OCI-LY3 (cell line): ENCODE measurements at regions not wholly inside any gene's neighbourhood (a gene's known extent, or its start where the extent isn't known, plus 50 kb on each side); places are given as distances from the start of the nearest gene placed in this dataset.

ENCODE experiments used
- EZH2phosphoT487 ChIP-seq: fragments of 200-600 bp; shearing (Covaris generic); IDR thresholded peaks from 2 replicates; pipeline ENCODE4 v1.6.1; 2018; ENCODE audit warnings: antibody characterized with exemption, mixed run types, low read depth
- TF ChIP-seq, protein P1 (sequence below): fragments of 200-600, 300-600 bp; sonication (generic); IDR thresholded peaks from 2 replicates; pipeline ENCODE4 v1.5.1; 2014; ENCODE audit warnings: antibody characterized with exemption, low read length, low read depth

DNA sequence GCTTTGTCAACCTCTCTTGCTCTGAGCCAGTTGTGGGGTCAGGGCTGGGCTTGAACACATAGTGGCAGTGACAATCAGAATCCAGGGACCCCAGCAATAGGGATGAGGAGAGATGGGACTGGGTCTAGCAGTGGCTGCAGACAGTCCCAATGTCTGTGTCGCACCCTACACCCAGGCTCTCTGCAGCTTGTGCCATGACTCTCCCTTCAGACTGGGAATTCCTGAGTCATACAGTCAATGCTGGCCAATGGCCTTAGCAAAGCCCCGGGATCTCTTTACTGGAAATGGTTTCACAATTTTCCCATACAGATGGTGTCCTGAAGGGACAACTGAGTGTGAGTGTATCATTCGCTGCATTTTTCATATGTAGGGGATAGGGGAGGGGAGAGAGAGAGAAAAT, 74.2 kb upstream of the CELF4 start:
- TF ChIP-seq, protein P1, sequence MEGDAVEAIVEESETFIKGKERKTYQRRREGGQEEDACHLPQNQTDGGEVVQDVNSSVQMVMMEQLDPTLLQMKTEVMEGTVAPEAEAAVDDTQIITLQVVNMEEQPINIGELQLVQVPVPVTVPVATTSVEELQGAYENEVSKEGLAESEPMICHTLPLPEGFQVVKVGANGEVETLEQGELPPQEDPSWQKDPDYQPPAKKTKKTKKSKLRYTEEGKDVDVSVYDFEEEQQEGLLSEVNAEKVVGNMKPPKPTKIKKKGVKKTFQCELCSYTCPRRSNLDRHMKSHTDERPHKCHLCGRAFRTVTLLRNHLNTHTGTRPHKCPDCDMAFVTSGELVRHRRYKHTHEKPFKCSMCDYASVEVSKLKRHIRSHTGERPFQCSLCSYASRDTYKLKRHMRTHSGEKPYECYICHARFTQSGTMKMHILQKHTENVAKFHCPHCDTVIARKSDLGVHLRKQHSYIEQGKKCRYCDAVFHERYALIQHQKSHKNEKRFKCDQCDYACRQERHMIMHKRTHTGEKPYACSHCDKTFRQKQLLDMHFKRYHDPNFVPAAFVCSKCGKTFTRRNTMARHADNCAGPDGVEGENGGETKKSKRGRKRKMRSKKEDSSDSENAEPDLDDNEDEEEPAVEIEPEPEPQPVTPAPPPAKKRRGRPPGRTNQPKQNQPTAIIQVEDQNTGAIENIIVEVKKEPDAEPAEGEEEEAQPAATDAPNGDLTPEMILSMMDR, result no peak
- TF ChIP-seq EZH2phosphoT487, result no peak
